ENCODE measurements at regions not wholly inside any gene's neighbourhood (a gene's known extent, or its start where the extent isn't known, plus 50 kb on each side); places are given as distances from the start of the nearest gene placed in this dataset.
"Not testable (repeated sequence)": the region's sequence is repeated elsewhere in the genome, so short reads cannot be mapped to it uniquely, and the experiment has no call there.

DNA sequence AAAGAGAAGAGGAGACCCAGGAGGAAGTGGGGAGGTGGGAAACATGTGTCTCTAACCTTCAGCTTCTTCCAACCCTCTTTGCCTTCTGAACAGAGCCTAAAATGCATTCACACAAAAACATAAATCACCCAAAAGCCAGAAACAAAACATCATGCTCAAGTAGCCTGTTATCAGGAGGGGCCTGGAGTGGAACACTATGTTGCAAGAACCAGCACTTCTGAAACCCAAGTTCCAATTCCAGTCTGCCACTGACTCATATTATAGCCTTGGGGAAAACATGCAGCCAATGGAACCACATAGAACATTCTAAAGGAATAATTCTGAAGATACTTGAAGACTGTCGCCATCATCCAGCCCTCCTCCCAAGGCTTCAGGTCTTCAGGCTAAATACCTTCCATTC, 169.8 kb upstream of the PLXNC1 start:
- DNase-seq (ENCODE audit: low read depth), result peak; percentile 87

DNA sequence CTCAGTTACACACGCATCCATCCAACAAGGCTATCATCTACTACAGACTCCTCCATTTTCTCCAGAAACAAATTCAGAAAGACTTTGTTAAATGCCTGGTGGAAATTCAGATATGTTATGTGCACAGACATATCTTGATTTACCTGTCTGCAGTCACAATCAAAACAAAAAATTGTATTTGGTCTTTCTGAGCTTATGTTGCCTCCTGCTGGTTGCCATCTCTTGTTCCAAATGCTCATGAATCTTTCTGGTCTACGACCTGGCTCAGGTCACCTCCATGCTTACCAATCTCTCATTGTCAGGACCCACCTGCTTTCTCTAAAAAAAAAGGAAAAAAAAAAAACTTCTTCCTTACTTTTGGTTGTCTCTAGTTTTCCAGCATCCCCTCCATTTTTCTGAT, 169.2 kb upstream of the PLXNC1 start:
- DNase-seq (ENCODE audit: low read depth), result no peak

DNA sequence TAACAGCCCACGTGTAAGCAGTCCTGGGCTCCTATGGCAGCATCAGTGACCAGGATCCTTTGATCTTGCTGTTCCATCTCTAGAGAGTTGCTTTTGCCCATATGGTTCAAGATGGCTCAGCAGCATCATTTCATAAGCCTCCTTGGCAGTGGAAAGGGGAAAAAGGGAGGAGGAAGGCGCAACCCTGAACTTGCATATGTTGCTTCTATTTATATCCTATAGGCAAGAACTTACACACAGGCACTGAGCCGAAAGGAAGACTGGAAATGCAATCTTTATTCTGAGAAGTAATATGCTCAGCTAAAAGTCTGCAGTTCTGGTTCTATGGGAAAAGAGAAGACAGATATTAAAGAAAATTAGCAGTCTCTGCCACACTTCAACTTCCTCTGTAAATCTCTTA, 167.7 kb upstream of the PLXNC1 start:
- no peak for DNase-seq (ENCODE audit: low read depth)

DNA sequence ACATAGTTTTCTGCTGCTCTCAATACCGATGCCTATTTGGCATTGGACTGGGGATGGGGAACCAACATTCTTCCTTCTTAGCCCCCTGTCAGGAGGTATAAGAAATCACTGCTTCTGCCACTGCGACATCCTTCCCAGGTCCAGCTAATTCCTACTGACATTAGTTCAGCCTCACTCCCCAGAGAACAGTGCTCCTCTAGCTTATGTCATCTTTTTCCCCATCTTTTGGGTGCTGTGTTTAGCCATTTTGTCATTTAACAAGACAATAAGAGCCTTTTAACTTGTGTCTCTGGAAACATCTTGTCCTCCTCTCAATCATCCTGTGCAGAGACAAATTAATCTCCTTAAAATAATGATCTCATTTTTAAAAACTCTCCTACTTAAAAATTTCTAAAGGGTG, 167.0 kb upstream of the PLXNC1 start:
- no peak for DNase-seq (ENCODE audit: low read depth)

DNA sequence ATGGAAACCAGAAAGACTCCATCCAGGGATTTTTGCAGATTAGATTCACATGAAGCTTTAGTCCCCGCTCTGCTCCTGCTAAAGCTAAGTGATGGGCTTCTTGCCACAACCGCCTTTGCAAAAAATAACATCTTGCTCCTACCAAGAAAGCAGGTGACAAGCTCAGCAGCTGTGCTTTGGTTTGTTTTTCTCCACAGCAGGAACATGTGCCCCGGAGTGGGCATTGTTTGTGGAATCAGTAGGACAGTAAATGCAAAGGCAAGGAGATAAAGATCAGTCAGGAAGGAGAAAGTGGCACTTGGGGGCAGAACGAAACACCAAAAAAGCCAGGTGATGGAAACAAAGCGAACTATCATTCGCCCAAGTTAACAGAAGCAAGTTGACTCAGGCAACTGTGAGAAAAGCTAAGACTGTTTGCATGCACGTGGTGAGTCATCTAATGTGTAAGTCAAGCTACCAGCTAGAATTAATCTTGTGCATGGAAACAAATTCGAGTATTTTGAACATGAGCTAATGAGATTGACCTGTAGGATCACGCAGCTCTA, 165.5 kb upstream of the PLXNC1 start:
- peak; percentile 73 for DNase-seq (ENCODE audit: low read depth)

DNA sequence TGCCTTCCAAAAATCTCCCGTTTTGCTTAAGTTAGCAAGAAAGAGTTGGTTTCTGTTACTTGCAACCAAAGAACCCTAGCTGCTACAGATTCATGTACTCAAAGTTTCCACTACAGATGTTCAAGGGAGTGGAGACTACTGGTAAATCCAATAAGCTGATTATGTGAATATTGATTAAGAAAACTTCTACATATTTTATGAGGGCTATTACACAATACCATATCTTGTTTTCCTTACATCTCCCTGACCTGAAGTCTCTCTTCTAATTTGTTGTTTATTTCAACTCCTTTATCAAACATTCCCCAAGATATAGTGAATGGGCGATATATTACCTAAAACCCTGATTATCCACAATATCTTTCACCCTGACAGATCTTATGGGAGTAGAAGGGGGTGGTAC, 164.4 kb upstream of the PLXNC1 start:
- no peak for DNase-seq (ENCODE audit: low read depth)

DNA sequence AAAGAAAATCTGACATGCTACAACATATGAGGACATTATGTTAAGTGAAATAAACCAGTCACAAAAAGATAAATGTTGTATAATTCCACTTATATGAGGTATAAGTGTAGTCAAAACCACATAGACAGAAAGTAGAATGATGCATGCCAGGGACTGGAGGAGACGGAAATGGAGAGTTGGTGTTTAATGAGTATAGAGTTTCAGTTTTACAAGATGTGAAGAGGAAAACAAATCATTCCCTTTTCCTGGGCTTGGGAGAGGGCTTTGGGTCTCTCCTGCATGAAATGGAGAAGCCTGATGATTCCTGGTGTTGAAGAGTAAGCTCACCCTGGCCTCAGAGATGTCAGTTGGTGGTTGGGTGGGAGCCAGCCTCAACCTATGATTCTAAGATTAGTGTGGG, 158.4 kb upstream of the PLXNC1 start:
- no peak for DNase-seq (ENCODE audit: low read depth)

DNA sequence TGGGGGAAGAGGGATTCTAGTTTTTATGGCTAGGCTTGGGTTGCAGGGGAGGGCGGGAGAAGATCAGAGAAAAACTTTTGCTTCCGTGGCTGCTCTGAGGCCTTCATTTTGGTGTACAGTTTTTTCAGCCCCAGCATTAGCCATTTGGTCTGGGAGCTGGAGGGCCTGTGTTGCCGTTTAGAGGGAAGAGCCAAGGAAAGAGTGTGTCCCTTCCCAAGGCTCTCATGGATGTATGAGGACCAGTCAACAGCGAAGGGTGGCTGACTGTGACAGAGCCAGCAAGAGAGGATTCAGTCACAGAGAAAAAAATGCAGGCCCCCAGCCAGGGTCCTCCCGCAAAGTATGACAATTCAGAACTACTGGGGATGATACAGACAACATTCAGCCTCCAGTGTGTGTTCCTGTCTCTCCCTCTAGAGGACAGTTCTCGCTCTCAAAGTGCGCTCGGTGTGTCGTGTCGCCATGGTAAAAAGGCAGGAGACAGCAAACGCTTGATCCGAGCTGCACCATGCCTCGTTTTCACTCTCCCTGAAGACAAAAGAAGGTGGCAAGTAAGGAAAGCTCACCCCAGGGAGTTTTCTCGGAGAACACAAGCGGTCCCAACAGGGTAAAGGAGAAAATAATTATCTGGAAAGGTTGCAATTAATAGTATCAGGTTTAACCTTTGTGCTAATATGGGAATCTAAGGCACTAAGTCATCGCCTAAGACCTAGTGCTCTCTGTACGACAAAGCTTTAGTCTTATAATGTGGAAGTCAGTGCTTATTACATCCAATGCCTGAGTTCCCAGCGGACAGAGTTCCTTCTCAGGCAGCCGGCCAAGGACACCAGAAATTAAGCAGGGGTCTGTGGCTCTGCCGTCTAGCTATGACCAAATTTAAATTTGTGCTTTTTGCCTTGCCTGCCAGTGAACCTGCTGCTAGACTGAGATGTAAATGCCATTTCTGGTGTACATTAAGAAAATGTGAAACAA, 157.3 kb upstream of the PLXNC1 start:
- peak; percentile 59 for DNase-seq (ENCODE audit: low read depth)

DNA sequence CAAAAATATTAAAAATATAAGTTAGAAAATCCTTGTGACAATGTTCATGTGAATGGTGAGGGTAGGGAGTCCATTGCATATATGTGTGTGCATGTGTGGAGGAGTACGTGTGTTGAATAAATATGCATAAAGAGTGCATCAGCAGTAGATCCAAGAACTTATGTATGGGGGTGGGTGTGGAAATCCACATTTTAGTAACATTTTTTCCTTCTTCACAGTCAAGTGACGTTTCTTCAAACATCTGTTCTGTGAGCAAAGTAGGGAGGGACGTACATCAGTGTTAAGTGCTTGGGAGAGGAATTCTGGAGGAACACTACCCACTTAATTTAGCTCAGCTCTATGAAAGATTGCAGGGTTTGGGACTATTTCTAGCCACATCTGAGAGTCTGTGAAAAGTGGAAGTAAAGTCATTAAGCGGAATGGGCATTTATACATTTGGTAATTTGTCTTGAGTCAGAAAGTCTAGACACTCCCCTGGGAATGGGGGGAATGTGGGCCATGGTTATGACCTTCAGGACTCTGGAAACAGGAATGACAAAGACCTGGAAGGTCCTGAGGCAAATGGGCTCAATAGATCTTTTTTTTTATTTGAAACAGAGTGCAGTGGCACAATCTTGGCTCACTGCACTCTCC, 156.4 kb upstream of the PLXNC1 start:
- DNase-seq (ENCODE audit: low read depth), result no peak

DNA sequence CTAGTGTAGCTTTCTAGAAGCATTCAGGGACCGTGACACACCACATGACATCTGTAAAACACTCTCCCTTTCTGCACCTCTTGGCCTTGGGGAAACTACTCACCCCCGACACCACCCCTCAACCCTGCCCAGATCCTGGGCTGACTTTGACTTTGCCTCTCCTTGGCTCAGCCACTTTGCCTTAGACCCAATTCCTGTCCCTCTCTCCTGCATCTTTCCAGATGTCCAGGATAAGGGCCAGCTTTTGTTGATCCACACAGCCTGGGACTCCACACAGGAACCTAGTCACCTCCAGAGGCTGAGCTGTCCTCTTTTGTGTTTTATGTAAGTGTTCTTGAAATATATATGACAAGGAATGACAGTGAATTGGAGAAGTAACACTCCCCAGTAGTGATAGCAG, 153.7 kb upstream of the PLXNC1 start:
- DNase-seq (ENCODE audit: low read depth), result no peak

DNA sequence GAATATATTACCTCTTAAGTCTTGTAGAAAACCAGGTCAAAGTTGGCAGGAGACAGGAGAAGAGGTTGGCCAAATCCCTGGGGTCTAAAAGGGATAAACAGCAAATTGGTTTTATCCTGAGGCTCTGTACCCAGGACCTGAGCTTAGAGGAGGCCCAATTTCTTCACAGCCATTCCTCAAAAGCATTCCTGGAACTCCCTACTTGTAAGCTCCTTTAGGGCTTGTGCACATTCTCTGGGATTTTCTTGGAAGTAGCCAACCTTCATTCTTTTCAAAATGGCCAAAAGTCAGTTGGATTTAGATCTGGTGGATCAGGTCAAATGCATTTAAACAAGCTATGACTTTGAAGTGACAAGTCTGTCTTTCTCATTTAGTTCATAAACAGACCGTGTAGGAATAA, 152.1 kb upstream of the PLXNC1 start:
- DNase-seq (ENCODE audit: low read depth), result no peak

DNA sequence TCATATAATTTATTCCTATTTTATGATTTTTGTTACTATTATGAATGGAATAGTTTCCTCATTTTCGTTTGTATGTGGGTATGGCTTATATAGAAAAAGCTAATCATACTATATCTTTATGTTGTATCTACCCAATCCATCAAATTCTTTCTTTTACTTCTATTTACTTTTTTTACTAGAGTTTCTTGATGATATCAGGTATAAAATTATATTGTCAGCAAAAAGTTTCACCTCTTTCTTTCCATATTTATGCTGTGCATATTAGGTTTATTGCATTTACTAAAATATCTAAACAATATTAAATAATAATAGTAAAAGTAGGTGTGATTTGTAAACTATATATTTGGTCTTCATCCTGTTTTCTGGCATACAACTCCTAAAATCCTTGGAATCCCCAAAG, 146.7 kb upstream of the PLXNC1 start:
- no peak for DNase-seq (ENCODE audit: low read depth)

DNA sequence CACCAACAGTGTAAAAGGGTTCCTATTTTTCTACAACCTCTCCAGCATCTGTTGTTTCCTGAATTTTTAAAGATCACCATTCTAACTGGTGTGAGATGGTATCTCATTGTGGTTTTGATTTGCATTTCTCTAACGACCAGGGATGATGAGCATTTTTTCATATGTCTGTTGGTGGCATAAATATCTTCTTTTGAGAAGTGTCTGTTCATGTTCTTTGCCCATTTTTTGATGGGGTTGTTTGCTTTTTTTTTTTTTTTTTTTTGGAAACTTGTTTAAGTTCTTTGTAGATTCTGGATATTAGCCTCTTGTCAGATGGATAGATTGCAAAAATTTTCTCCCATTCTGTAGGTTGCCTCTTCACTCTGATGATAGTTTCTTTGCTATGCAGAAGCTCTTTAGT, 145.5 kb upstream of the PLXNC1 start:
- not testable (repeated sequence) for DNase-seq (ENCODE audit: low read depth)

DNA sequence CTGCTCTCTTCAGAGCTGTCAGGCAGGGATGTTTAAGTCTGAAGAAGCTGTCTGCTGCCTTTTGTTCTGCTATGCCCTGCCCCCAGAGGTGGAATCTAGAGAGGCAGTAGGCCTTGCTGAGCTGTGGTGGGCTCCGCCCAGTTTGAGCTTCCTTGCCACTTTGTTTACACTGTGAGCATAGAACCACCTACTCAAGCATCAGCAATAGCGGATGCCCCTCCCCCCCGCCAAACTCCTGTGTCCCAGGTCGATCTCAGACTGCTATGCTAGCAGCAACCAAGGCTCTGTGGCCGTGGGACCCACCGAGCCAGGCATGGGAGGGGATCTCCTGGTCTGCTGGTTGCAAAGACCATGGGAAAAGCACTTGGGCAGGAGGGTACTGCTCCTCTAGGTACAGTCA, 140.5 kb upstream of the PLXNC1 start:
- DNase-seq (ENCODE audit: low read depth), result not testable (repeated sequence)

DNA sequence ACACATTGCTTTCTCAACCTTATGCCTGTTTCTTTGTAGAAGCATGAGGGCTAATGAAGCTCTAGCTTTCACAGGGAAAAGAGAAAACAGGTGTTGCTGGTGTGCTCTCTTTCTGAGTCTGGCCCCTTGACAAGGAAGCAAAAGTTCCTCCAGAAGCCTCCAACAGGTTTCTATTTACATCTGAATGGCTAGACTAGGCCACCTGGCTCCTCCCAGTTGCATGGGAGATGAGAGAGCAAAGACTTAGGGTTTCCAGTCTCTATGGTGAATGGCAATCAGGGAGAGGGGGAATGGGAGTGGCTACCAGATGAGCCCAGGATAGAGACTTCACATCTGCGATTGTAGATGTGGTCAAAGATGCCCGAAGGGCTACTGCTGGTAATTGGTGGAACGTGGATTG, 138.1 kb upstream of the PLXNC1 start:
- peak; percentile 54 for DNase-seq (ENCODE audit: low read depth)

DNA sequence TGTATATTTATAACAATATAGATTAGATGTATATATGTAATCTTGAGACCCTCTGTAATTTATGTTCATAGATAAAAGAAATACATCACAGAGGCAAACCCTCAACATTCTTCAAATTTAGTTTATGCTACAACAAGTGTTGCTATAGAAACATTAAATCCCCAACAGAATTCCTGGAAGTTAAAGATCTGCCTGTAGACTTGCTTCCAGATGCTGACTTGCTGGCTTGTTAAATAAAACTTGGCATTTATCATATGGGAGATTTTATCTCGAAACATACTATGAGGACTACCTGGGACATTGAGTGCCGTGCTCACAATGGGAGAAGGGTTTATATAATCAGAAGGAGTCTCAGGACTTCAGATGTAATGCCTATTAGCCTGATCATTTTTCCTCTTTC, 136.3 kb upstream of the PLXNC1 start:
- no peak for DNase-seq (ENCODE audit: low read depth)

DNA sequence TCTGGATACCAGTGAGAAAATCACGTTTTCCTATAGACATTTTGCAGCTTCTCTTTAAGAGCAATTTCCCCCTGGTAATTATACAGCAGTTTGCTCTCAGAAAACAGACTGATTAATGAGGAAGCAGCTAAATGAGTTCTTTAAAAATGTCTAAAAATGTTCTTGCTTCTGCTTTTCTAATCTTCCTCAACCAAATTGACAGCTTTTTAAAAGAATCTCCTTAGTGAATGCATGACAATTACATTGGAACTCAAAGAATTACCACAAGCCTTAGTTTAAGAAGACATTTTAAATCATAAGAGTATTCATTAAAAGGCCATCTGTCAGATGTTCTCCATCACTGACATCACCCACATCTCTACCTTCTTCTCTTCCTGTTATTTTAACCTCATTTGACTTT, 135.8 kb upstream of the PLXNC1 start:
- DNase-seq (ENCODE audit: low read depth), result no peak

DNA sequence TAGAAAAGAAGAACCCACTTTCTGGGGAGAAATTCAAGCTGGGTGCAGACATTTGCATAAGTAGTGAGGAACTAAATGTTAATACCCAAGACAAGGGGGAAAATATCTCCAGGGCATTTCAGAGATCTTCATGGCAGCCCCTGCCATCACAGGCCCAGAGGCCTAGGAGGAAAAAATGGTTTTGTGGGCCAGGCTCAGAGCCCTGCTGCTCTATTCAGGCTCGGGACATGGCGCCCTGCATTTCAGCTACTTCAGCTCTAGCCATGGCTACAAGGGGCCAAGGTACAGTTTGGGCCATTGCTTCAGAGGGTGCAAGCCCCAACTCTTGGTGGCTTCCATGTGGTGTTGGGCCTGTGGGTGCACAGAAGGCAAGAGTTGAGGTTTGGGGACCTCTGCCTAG, 131.1 kb upstream of the PLXNC1 start:
- not testable (repeated sequence) for DNase-seq (ENCODE audit: low read depth)

DNA sequence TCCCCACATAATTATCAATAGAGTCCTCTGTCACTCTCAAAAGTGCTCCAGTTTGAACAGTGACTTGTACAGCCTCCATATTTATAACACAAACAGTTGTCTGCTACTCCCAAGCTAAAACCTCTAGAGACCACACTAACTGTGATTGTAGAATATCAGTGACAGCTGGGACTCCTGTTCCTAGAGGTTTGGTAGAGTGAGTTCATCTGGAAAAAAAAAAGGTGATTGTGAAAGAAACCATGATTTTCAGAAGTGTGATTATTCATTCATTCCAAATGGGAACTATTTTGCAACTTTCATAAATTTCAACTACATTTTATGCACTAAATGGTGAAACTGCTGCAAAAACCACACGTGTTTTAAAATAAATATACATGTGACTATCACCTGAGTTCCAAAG, 128.0 kb upstream of the PLXNC1 start:
- DNase-seq (ENCODE audit: low read depth), result no peak

DNA sequence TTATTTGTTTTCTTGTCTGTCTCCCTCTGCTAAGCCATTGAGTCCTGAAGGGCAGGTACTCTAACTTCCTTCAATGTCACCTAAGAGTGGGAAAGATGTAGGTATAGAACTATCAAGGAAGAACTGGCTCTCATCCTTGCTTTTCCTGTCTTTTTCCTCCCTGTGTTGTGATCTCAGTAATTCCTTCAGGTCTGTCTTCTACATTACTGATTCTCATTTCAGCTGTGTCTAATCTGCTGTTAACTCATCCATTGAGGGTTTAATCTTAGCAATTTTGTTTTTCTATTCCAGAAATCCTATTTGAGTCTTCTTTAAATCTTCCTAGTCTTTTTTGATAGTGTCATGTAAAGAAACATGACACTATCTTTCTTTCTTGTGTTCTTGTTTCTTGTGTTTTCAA, 124.5 kb upstream of the PLXNC1 start:
- no peak for DNase-seq (ENCODE audit: low read depth)

DNA sequence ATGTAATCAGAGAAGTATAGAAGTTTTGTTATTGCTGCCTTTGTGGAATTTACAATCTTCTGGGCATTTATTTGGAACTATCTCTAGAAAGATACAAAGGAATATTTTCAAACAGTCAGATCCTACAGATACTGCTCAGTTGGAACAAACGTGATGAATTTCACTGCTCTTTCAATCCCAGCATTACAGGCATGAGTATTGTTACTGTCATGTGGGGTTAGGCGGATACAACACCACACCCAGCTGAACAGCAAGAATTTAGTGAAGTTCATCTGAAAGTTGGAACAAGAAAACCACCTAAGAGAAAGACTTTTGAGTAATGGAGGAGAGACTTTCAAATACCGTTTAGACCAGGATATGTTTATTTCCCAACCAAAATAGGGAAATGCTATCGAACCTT, 123.3 kb upstream of the PLXNC1 start:
- DNase-seq (ENCODE audit: low read depth), result no peak

DNA sequence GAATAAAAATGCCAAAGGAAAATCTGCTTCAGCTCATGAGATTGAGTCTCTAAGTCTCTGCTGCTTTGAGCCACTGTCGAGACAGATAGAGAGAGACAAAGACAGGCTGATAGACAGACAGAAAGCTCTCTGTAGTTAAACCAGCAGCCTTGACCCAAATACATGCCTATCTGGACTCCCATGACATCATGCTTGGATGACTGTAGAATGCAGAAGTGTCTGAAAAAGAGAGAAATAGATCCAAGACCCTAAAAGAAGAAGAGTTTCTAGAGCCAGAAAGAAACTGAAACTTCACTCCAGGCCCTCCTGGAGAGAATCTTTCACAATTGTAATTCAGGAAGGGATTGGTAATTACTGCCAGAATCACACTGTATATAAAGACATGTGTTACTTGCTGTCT, 122.6 kb upstream of the PLXNC1 start:
- no peak for DNase-seq (ENCODE audit: low read depth)

DNA sequence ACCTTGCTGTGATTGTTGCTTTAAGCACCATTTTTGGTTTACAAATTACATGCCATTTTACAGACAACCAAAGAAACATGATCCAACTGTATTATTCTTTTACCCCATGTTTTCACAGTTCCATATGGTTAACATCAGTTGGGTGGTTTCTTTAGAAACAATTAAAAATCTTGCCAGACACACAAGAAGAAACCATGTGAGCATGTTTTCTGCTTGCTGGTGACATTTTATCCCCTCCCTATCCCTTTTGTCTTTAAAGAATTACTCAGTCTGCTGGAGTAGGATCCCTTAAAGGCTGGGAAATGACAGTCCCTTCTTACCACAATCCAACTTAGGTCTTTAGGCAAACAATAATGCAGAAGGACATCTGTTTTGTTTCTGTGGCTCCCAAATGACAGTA, 121.8 kb upstream of the PLXNC1 start:
- no peak for DNase-seq (ENCODE audit: low read depth)
